SW 1271 (cell line): ENCODE measurements at regions not wholly inside any gene's neighbourhood (a gene's known extent, or its start where the extent isn't known, plus 50 kb on each side); places are given as distances from the start of the nearest gene placed in this dataset.

Experiments
- DNase-seq, 2 experiments: peaks; one replicate each; lab custom pipeline; 2025; lab: John Stamatoyannopoulos, UW

DNA sequence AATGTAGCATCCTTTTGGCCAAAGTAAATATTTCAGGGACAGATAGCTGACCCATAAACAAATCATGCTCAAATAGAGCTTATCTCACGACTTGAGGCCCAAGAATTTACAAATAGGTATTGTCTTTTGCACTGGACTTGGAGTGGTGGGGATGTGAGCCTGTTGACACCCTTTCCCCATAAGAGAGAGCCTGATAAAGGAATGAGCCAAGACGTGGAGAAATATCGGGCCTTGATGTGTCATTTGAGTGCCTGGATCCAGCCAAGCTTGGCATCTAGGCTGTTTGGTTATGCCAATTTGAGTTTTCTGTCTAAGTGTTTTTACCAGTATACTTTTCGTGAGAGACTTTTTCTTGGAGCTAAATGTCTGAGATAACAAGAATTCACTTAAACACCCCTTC is 112.9 kb upstream of the RGMA start:
- DNase-seq, result no peak

DNA sequence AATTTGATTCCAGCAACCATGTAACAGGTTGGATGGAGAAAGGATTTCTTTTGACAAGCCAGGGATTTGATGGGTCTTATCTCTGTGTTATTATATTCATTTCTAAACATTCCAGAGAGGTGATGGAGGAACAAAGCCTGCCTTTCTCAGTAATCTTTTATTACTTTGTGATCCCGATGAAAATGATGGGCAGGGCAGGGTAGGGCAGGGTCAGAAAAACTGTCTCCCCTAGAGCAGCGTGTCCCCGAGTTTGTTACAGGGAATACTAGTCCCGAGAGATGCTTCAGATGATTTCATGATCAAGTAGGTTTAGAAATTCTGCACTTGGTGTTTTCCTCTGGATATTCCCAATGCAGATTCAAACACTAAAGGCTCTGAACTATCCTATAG is 111.8 kb upstream of the RGMA start:
- no peak for DNase-seq

DNA sequence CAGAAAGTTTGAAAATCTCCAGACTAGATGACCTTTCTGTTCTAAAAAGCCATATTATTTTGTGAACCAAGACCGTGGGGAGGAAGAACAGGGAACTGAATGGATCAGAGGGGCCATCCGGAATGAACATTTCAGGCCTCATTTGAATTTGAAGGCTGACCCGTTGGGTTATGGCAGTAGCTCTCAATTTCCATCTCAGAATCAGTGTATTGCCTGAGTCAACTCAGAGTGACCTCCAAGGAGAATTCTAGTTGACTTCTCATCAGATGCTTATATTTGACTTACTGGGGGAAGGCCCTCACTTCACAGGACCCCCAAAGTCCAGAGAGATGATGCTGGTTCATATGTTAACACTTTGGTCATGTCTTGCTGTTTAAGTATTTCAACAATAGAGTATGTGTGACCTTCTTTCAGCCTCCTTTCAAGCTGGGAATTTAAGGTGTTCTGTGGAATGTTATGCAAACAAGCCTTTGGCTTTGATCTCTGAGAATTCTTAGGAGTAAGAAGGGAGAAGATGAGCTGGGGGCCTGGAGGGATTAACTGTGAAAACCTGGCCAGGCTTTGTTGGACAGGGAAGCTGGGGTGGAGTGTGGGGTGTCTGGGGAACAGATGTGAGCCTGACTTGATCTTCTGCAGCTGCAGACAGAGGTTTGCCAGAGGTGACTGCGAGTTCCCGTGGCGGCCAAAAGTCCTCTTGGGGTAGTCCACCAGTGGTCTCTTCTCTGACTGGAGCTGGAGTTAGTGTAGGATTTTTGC is 111.2 kb upstream of the RGMA start:
- no peak for DNase-seq

DNA sequence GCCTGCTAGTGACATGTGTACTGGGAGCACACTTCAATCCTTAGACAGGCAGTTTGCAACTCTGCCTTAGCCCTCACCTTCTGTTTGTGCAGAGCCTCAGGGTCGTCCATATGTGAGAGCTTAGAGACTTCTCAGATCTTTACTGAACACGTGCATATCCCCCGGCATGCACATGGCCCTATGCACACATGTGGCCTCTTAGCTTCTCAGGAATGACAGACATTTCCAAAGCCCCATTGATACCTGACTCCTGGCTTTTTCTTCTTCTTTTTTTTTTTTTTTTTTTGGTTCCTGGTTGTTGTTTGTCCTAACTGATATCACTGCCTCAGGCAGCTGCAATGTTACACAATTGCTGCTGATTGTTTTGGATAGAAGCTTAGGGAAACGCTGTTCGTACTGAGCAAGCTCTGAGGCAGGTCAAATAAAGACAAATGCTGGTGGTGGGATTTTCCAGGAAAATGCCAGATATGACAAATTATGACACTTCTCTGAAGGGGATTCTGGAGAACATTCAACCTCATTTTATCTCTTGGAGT is 107.2 kb upstream of the RGMA start:
- DNase-seq, result no peak

DNA sequence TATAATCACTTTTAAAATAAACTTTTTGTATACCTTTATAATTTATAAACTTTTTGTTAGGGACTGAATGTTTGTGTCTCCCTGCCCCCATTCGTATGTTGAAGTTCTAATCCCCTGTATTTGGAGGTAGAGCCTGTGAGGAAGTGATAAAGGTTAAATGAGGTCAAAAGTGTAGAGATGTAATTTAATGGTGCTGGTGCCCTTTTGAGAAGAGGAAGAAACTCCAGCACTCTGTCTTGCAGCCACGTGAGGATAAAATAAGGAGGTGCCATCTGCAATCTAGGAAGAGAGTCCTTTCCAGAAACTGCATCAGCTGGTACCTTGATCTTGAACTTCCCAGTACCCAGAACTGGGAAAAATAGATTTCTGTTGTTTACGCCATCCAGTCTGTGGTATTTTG is 106.1 kb upstream of the RGMA start:
- DNase-seq, result no peak

DNA sequence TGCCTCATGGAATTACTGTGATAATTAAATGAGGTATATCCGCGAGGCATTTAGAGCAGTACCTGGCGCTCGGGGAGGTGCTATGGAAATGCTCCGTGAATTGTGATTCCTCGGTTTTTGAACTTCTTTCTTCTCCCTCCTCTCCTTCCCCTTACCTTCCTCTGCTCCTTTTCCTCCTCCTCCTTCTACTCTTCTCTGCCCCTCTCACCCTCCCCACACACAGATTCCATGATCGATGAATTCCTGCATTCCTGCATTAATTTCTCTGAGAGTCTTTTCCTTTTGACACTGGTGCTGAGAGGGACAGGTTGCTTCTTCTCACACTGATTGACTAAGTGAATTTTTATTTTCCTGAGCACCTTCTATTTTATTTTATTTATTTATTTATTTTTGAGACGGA is 101.2 kb upstream of the RGMA start:
- no peak for DNase-seq

DNA sequence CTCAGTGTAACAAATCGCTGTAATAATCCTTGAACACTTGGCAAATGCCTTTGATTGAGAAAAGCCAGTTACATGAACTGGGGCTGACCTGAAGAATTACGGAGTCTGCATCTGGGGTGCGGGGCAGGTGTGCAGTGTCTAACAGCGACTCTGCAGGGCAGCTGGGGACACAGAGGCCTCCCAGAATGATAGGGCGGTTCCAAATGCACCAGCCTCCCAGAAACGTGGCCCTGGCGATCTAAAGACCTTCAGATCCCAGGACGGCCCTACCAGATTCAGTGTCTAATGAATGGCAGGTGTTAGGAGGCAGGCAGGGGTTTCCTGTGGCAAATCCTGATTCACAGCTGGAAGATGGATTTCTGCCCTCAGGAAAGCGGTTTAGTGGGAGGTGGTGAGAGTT is 100.5 kb upstream of the RGMA start:
- DNase-seq, result no peak

DNA sequence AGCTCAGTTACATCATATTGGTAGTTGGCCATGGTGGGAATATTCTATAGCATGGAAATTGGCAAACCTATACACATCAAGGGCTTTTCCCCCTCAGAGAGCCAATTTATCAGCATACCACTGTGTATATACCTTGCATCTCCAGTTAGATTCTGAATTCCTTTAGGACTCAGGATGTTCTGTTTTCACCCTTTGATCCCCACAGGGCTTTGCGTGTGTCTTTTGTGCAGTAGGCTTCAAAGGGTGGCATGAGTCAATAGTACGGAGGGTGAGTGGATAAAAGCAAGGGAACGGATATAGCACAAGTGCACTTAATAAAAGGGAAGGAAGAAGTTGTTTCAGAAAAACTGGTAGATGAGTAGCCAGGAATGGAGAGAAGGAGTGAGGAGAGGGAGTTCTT is 99.2 kb upstream of the RGMA start:
- DNase-seq, result no peak

DNA sequence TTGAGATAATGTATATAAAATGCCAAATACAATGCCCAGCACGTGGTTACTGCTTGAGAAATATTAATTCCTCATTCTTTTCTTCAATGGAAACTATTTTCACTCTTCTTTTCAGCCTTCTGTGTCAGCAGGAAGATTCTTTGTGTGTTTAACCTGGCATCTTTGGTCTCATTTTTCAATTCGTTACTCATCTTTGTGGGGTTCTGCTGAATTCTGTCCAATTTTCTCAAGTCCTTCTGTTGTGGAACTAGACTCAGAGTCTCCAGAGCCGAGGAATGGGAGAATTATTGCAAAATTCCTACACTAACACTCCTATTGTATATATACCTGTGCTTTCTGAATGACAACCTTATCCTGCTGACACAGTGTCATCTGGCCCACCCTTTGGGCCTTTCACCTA is 96.8 kb upstream of the RGMA start:
- DNase-seq, result no peak

DNA sequence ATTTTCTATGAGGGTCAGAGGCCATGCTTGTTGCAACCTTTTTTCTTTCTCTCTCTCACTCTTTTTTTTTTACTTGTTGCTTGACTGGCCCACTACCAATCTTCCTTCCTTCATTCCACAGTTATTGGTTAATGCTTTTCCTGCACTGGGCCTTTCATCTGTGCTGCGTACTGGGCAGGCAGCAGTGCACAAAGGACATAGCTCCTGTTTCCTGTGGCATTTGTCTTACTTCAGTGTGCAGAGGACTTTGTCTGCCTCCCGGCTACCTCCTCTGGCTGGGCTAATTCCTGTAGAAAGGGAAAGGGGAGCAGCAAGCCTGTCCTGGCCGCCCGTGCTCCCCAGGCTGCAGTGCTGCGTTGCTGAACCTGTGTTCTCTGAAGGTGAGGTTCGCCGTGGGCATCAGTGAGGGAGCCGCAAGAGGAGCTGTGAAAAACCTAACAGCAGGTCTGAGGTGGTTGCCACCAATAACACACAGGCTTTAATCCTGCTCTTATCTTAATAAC is 93.7 kb upstream of the RGMA start:
- DNase-seq, result no peak

DNA sequence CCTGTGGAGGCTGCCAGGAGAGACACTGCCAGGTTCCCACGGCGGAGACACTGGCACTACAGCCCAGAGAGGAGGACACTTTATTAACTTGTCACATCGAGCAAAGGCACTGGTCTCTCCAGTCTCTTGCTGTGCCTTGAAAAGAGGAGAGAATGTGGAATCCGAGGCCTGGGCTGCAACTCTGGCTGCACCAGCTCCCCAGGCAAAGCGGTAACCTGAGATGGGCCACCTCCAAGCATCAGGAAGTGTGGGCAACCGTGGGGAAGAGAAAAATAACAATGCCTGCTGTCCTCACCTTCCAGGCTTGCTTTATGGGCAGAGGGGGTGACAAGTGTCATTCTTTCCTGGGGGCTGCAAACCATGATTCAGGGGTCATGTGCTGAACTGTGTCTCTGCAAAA is 91.6 kb upstream of the RGMA start:
- no peak for DNase-seq

DNA sequence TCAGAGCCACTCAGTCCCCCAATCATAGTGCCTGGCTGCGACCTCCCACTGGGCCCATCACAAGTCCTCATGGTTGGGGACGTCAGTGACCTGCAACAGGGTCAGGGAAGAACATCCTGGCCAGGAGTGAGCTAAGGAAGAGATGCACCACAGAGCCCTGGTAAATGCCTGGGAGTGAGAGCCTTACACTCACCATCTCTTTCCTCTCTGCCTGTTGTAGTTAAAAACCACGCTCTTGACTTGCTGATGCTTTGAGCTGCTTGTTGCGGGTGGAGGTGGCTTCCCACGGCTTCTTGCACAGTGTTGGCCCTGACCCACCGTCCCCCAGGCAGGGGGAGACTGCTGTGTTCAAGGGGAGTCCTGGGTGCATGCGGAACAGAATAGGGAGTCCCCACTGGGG is 91.1 kb upstream of the RGMA start:
- no peak for DNase-seq

DNA sequence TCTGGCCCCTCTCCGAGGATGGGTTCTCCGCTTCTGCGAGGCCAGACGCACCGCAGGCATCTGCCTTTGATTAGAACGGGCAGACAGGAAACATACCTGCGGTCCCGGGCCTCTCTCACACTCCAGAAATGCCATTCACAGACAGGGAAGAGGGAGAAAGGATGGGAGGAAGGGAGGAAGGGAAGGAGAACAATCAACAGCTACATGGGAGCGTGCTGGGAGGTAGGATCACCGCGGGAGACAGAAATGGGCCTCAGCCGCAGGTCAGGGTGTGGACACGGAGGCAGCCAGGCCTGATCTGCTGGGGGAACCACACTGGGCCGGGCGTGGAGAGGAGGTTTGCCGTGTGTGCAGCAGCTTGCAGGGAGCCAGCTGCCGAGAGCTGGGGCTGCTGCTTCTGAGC is 90.7 kb upstream of the RGMA start:
- DNase-seq, result no peak

DNA sequence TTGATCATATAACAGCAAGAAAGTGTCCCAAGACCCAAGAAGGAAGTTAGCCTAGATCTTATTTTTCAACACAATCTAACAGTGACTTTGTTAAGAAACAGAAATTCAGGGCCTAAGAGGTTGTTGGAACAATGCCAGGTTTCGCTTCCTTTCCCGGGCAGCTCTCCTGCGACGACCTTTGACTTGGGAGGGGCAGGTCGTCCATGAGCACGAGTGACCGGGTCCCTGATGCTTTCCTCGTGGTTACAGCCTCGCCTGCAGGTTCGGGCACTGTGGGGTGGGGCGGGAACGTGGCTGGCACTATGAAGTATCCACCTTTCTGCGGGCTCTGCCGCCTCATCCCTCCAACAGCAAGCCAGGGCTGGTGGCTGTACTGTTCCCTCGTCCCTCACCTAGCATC is 90.1 kb upstream of the RGMA start:
- DNase-seq, result no peak

DNA sequence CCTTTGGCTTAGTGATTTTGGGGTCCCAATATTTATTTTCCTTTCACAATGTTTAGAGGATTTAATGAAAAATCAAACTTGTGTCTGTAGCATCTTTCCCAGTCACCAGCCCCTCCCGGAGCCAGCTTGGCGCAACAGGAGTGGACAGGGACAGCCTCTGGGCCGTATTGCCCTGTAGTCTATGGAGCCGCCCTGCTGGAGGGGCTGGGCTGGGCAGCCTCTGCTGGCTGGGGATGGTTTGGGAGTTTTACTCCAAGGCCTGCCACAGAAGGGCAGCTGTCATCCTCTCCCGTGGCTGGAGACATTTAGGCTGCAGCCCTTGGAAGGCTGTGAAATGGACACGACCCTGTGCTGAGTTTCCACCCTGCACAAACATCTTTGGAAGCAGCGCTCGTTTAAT is 89.4 kb upstream of the RGMA start:
- DNase-seq, result no peak

DNA sequence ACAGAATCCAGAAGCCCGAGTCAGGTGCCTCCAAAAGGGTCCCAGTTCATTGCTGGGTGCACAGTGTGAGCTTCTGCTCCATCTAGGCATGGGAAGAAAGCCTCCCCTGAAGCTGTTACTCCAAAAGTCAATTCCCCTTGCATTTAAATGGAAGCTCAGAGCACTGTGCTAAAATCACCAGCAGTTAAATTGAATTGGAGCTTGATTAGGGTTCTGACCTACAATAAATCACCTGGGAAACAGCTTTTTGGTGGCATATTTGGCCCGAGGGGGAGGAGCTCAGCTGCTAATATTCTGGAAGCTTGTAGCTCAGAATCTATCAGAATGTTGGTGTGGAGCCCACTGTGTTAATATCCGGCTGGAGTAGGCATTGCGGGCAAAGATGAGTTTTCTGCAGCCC is 87.1 kb upstream of the RGMA start:
- no peak for DNase-seq

DNA sequence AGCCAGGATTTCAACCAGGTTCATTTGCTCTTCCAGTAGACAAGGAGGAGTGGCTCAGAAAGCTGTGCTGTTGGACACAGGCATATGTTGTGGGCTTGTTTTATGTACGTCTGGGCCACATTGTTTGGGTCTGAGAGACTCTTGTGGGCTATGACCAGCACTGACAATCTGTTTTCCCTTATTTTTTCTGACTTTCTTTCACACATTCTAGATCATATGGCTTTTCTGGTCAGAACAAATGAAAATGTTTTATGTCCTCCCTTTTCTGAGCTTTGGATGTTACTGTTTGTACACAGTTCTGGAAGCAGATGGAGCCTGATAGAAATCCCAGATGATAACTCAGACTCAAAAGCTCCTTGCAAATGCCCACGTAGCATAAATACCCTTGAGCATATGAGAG is 85.8 kb upstream of the RGMA start:
- DNase-seq, result no peak

DNA sequence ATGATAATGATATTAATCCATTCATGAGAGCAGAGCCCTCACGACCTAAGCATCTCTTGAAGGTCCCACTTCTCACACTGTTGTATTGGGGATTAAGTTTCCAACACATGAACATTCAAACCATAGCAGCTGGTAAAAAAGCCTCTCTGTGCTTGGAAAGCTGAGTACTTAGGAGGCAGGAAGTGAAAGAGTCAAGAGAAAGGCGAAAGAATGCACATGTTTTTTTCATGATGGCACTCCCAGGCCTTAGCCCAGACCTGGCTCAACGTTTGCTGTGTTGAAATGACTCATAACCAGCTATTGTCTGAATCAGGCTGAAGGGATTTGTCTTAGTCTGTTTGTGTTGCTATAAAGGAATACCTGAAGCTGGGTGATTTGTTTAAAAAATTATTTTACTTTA is 84.4 kb upstream of the RGMA start:
- peak; percentile 47 to 55 for DNase-seq

DNA sequence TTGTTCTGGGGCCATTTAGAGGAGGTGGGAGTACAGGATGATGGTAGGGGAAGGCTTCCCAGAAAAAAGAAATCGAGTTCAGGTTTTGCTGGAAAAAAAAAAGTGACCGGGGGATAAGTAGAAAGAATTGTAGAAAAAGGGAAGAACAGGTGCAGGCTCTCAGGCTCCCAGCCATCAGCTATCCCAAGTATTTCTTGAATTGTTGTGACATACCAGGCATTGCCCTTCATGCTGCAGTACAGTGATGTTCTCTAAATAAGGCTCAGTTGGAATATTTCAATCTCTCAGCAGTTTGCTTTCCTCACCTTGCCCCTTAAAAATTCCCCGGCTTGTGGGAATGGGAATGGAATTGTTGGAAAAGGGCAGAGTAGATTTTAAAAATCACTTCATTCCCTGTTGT is 82.5 kb upstream of the RGMA start:
- DNase-seq, result no peak

DNA sequence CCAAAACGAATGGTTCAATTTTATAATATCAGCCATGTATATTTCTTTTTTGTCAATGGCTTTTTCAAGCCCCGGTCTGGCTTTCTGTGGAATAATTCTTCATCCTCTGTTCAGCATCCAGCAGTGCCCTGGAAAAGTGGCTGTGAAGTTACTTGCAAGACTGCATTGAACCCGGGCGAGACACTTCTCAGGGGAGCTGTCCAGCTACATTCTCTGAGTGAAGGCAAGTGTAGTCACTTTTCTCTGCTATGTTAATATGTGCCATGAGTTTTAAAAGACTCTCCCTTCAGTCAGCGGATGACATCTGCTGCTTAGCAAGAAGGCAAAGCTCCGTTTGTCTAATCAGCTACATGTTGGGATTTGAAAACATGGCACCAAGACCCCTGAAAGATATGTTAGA is 81.3 kb upstream of the RGMA start:
- no peak for DNase-seq

DNA sequence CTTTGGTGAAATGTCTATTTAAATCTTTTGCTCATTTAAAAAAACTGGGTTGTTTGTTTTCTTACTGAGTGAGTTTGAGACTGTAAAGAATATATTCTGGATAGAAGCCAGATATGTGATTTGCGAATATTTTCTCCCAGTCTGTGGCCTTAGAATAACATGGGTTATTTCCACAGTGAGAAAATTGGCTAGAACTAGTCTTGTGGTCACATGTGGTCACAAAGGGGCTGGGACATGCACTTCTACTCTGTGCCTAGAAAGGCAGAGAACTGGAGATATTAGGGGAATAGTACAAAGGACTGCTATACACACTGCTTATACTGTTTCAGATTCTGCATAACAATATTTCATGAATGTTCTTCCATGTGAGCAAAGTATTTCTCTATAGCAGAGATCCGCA is 79.9 kb upstream of the RGMA start:
- DNase-seq, result no peak

DNA sequence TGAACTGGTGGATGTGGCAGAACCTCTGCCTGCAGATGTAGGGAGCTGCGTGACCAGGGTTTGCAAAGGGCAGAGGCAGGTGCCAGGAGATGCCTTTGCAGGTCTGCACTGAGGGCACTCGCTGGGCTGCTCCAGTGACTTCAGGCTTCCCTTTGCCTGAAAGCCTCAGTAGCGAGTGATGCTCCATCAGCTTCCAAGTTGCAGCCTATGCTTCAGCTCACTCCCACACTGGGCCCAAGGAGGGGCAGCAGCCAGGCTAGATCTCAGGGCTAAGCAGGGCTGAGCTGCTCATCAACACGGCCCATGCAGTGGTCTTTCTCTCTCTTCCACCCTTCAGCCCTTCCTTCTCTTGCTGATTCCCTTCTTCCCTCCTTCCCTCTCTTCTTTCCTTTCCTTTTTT is 78.3 kb upstream of the RGMA start:
- no peak for DNase-seq

DNA sequence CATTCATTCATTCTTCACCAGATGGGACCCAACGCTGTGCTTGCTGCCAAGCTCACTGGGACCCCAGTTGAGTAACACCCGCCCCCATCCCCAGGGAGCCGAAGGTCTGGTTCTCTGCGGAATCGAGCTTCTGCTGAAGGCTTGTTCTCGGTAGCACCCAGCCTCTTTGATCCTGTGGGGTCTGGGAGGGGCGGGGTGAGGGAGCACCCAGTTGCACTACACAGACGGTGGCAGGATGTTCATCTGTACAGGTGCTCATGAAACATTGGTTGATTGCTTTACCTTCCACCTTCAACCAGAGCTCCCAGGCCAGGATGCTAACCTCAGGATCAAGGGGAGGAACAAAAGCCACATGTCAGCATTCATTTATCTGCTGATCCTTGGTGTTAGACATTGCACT is 77.7 kb upstream of the RGMA start:
- DNase-seq, result no peak

DNA sequence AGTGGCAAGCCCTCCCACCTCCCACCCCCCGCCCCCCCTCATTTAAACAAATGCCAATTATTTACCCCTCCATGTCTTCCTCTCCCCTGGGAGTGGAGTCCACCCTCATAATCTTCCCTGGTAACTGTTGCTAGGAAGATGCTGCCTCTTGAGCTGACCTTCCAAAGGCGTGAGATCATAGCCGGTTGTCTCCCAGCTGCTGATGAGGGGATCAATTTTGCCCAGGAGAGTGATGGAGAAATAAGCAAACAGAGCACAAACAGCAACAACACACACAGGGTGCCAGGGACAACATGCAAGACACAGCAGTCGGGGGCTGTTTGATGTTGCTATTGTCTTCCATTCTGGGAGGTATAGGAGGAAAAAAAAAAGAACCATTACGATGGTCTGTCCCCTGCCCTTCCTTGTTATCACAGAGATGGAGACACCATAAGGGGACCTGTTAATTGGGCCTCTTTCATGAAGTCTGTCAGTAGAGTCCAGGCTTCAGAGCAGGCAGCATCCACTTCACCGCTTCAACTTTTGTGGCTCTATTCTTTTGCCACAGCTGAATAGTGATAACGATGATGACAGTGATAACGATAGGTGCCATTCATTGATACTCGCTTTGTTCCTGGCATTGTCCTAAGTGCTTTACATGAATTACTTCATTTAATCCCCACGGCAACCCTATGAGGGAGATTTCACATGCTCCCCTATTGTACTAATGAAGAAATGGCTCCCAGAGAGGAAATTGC is 76.9 kb upstream of the RGMA start:
- no peak for DNase-seq
